Ascending aorta (tissue), 2 donors: ENCODE measurements at regions not wholly inside any gene's neighbourhood (a gene's known extent, or its start where the extent isn't known, plus 50 kb on each side); places are given as distances from the start of the nearest gene placed in this dataset.

Experiments
- DNase-seq, 2 donors: peaks; one replicate each; pipeline ENCODE4 v3.0.0-alpha.2; 2019; ENCODE audit warnings: low spot score in 2 of 2
- H3K27ac ChIP-seq, 2 donors: fragments of 200-600 bp; sonication (generic); one replicate each; pipeline ENCODE4 v1.5.1; 2016 to 2017; ENCODE audit warnings: mild to moderate bottlenecking in 1 of 2
- H3K27me3 ChIP-seq: fragments of 200-600 bp; sonication (generic); one replicate; pipeline ENCODE4 v1.5.1; 2017
- H3K36me3 ChIP-seq, 2 donors: fragments of 200-600 bp; sonication (generic); one replicate each; pipeline ENCODE4 v1.5.1; 2016
- H3K4me1 ChIP-seq, 2 donors: fragments of 200-600 bp; sonication (generic); one replicate each; pipeline ENCODE4 v1.5.1; 2016 to 2017; ENCODE audit warnings: mild to moderate bottlenecking in 1 of 2
- H3K4me3 ChIP-seq, 2 donors: fragments of 200-600 bp; sonication (generic); one replicate each; pipeline ENCODE4 v1.5.1; 2016 to 2017; ENCODE audit warnings: mild to moderate bottlenecking in 1 of 2
- H3K9me3 ChIP-seq, 2 donors: fragments of 200-600 bp; sonication (generic); one replicate each; pipeline ENCODE4 v1.5.1; 2016
- intact Hi-C: fragments of 100-400 bp; cut with DNase I; formaldehyde crosslinking; loops from one replicate; pipeline ENCODE4 v1.15.1; 2023
- TF ChIP-seq, protein P1 (sequence below), 3 experiments: fragments of 200-600 bp in 2 of 3; fragments of 450-650 bp in 1 of 3; sonication (generic) in 2 of 3; IDR thresholded peaks; one replicate each; pipeline ENCODE4 v1.5.1; 2016 to 2019; ENCODE audit warnings: antibody characterized with exemption in 3 of 3, mild to moderate bottlenecking in 1 of 3, moderate library complexity in 1 of 3

DNA sequence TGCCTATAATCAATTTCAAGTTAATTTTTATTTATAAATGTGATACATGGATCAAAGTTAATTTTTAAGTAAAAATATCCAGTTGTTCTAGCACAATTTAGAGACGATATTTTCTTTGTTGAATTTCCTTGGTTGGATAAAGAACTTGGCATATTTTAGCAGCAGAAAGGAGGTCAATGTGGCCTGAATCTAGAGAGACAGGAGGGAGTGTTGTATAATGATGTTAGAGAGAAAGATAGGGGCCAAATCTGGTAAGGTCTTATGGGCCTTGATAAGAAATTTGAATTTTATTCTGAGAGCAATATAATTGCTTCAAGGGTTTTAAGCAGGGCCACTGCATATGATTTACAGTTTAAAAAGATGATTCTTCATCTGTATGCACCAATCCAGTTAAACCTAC is 79.4 kb upstream of the OGFRL1 start:
- TF ChIP-seq, protein P1, sequence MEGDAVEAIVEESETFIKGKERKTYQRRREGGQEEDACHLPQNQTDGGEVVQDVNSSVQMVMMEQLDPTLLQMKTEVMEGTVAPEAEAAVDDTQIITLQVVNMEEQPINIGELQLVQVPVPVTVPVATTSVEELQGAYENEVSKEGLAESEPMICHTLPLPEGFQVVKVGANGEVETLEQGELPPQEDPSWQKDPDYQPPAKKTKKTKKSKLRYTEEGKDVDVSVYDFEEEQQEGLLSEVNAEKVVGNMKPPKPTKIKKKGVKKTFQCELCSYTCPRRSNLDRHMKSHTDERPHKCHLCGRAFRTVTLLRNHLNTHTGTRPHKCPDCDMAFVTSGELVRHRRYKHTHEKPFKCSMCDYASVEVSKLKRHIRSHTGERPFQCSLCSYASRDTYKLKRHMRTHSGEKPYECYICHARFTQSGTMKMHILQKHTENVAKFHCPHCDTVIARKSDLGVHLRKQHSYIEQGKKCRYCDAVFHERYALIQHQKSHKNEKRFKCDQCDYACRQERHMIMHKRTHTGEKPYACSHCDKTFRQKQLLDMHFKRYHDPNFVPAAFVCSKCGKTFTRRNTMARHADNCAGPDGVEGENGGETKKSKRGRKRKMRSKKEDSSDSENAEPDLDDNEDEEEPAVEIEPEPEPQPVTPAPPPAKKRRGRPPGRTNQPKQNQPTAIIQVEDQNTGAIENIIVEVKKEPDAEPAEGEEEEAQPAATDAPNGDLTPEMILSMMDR (IDR thresholded peaks at IDR 0.05) = no peak
- Histone ChIP-seq H3K27ac (no peak overlapping the region), H3K9me3 (no peaks in the 10 kb centered on the region), H3K36me3 (no peaks in the 10 kb centered on the region), H3K27me3 (no peaks in the 10 kb centered on the region), H3K4me1 (no peaks in the 10 kb centered on the region), H3K4me3 (no peak overlapping the region)
- DNase-seq = no peak
- intact Hi-C loops = no loop called here

DNA sequence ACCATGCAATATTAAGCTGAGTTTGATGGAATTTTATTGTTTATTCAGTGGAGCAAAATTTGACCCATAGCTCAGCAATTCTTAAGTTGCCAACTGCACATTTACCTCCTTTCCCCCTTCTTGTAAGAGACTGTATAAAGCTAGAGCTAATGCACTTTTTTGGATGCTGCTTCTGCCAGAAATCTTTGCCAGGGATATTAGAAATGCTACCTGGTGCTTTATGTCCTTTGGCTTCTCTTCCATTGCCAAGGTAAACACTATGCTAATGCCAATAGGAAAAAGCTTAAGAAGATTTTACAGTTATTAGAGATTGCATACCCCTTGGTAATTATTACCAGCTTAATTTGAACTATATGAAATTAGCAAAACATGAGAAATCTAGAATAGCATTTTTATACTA is 79.0 kb upstream of the OGFRL1 start:
- Histone ChIP-seq H3K4me1 (no peaks in the 10 kb centered on the region), H3K36me3 (no peaks in the 10 kb centered on the region), H3K9me3 (no peaks in the 10 kb centered on the region), H3K4me3 (no peak overlapping the region), H3K27me3 (no peaks in the 10 kb centered on the region), H3K27ac (no peak overlapping the region)
- DNase-seq = no peak
- intact Hi-C loops = no loop called here
- TF ChIP-seq, protein P1 (IDR thresholded peaks at IDR 0.05) = no peak

DNA sequence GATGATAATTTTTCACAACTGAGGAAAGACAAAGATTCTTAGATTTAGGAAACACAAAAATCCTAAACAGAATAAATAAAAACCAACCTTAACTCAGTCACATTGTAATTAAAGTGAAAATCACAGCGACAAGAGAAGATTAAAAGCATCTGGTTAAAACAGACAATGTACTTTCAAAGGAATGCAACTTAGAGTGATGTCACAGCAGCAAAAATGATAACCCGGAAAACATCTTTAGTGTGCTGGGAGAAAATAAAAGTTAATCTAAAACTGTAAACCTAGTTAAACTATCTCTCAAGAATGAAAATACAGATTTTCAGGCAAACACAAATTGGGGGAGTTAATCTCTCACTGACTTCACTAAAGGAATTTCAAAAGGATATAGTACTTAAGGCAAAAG is 76.8 kb upstream of the OGFRL1 start:
- Histone ChIP-seq H3K27ac (no peak overlapping the region), H3K9me3 (no peaks in the 10 kb centered on the region), H3K36me3 (no peaks in the 10 kb centered on the region), H3K27me3 (no peaks in the 10 kb centered on the region), H3K4me3 (no peak overlapping the region), H3K4me1 (no peaks in the 10 kb centered on the region)
- intact Hi-C loops = no loop called here
- TF ChIP-seq, protein P1 (IDR thresholded peaks at IDR 0.05) = no peak
- DNase-seq = no peak

DNA sequence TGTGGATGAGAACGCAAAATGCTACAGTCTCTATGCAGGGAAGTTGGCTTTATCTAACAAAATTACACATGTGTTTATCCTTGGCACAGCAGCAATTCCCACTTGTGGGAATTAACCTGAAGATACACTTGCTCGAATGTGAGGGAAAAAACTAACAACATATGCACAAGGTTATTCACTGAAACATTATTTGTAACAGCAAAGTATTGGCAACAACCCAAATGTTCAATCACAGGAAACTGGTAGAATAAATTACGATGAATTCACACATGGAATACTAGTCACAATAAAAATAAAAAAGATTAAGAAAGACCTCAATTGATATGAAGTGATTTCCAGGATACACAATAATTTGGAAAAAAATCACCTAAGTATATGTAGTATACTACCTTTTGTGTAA is 68.1 kb upstream of the OGFRL1 start:
- no peaks in the 10 kb centered on the region for H3K9me3 ChIP-seq
- H3K4me3 ChIP-seq = no peak overlapping the region
- TF ChIP-seq, protein P1 (IDR thresholded peaks at IDR 0.05) = no peak
- no peak overlapping the region for H3K27ac ChIP-seq
- no peaks in the 10 kb centered on the region for H3K27me3 ChIP-seq
- no peaks in the 10 kb centered on the region for H3K4me1 ChIP-seq
- DNase-seq = no peak
- intact Hi-C loops = no loop called here
- H3K36me3 ChIP-seq = no peaks in the 10 kb centered on the region

DNA sequence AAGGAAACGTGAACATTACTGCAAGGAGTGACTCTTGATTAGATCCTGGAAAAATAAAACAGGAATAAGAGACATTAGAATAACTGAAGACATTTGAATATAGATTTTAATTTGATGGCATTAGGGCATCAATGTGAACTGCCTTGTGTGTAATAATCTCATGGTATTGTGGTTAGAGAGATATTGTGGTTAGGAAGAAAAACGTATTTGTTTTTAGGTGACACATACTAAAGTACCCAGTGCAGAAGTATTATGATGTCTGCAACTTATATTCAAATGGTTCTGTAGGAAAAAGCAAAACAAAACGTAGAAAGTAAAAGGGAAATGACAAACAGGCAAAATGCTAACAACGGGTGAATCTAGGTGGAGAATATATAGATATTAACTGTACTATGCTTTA is 65.9 kb upstream of the OGFRL1 start:
- H3K4me1 ChIP-seq = no peaks in the 10 kb centered on the region
- H3K27ac ChIP-seq = no peak overlapping the region
- H3K36me3 ChIP-seq = no peaks in the 10 kb centered on the region
- intact Hi-C loops = no loop called here
- no peak for DNase-seq
- no peaks in the 10 kb centered on the region for H3K9me3 ChIP-seq
- no peak overlapping the region for H3K4me3 ChIP-seq
- H3K27me3 ChIP-seq = no peaks in the 10 kb centered on the region
- TF ChIP-seq, protein P1 (IDR thresholded peaks at IDR 0.05) = no peak

DNA sequence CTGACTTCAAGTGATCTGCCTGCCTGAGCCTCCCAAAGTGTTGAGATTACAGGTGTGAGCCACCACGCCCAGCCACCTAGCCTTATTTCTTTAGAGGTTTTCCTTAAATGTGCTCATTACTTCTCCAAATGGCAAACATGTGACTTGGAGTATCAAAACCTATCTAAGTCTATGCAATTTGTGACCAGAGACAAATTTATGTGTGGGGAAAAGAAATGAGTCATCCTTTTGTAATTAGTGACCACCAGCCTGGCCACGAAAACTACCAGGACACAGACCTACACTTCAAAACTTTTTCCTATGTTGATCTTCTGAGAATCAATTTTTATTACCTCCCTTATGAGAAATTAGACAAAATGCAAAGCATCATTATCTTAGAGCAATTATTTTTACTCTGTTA is 64.6 kb upstream of the OGFRL1 start:
- no peak overlapping the region for H3K4me3 ChIP-seq
- TF ChIP-seq, protein P1 (IDR thresholded peaks at IDR 0.05) = no peak

More for the DNA sequence above, 64.6 kb upstream of the OGFRL1 start:
- H3K4me1 ChIP-seq = no peaks in the 10 kb centered on the region
- H3K36me3 ChIP-seq = no peaks in the 10 kb centered on the region
- intact Hi-C loops = no loop called here
- H3K27ac ChIP-seq = no peak overlapping the region
- no peaks in the 10 kb centered on the region for H3K9me3 ChIP-seq
- H3K27me3 ChIP-seq = no peaks in the 10 kb centered on the region
- DNase-seq = no peak
